Trophoblast cell (in vitro differentiated cells and primary cell): ENCODE measurements at regions not wholly inside any gene's neighbourhood (a gene's known extent, or its start where the extent isn't known, plus 50 kb on each side); places are given as distances from the start of the nearest gene placed in this dataset.

Source experiments
- DNase-seq, 2 donors: peaks; one replicate each; pipeline ENCODE4 v3.0.0-alpha.2; 2016
- H2AFZ ChIP-seq: 2 replicates; pipeline ENCODE4 v1.6.1; 2013; ENCODE audit warnings: low read length, moderate library complexity, mild to moderate bottlenecking; ENCODE audit not compliant: insufficient read depth, poor library complexity
- H2AK5ac ChIP-seq: 2 replicates; pipeline ENCODE4 v1.6.1; 2013; ENCODE audit warnings: mild to moderate bottlenecking, low read length
- H2BK120ac ChIP-seq: 2 replicates; pipeline ENCODE4 v1.6.1; 2013; ENCODE audit warnings: low read length, mild to moderate bottlenecking, moderate library complexity; ENCODE audit not compliant: insufficient read depth, poor library complexity
- H2BK12ac ChIP-seq: 2 replicates; pipeline ENCODE4 v1.6.1; 2013; ENCODE audit warnings: mild to moderate bottlenecking, low read length, moderate library complexity
- H2BK5ac ChIP-seq: 2 replicates; pipeline ENCODE4 v1.6.1; 2013; ENCODE audit warnings: low read length, low read depth, moderate library complexity, mild to moderate bottlenecking; ENCODE audit not compliant: poor library complexity
- H3K14ac ChIP-seq: 2 replicates; pipeline ENCODE4 v1.6.1; 2013; ENCODE audit warnings: mild to moderate bottlenecking, low read length
- H3K18ac ChIP-seq: 2 replicates; pipeline ENCODE4 v1.6.1; 2013; ENCODE audit warnings: mild to moderate bottlenecking, low read length
- H3K23ac ChIP-seq: 2 replicates; pipeline ENCODE4 v1.6.1; 2013; ENCODE audit warnings: low read length
- H3K27ac ChIP-seq: 2 replicates; pipeline ENCODE4 v1.5.1; 2013; ENCODE audit warnings: low read depth, mild to moderate bottlenecking, inconsistent platforms, low read length, moderate library complexity
- H3K27me3 ChIP-seq: 2 replicates; pipeline ENCODE4 v1.6.1; 2013; ENCODE audit warnings: inconsistent platforms, mild to moderate bottlenecking, low read length, moderate library complexity; ENCODE audit not compliant: insufficient read depth
- H3K36me3 ChIP-seq, 2 experiments: 1 replicate in 1 of 2; 2 replicates in 1 of 2; pipeline ENCODE4 v1.6.1; 2013; ENCODE audit warnings: low read length in 2 of 2, mild to moderate bottlenecking in 2 of 2, moderate library complexity in 1 of 2; ENCODE audit not compliant: insufficient read depth in 2 of 2, control insufficient read depth in 1 of 2
- H3K4ac ChIP-seq: 2 replicates; pipeline ENCODE4 v1.6.1; 2013; ENCODE audit warnings: low read depth, mild to moderate bottlenecking, low read length, moderate library complexity
- H3K4me1 ChIP-seq, 2 experiments: 1 replicate in 1 of 2; 2 replicates in 1 of 2; pipeline ENCODE4 v1.6.1; 2013; ENCODE audit warnings: low read length in 2 of 2, mild to moderate bottlenecking in 2 of 2, moderate library complexity in 1 of 2; ENCODE audit not compliant: insufficient read depth in 2 of 2, control insufficient read depth in 1 of 2
- H3K4me2 ChIP-seq: 2 replicates; pipeline ENCODE4 v1.6.1; 2013; ENCODE audit warnings: inconsistent platforms, mild to moderate bottlenecking, low read length, moderate library complexity
- H3K4me3 ChIP-seq: 2 replicates; pipeline ENCODE4 v1.5.1; 2013; ENCODE audit warnings: mild to moderate bottlenecking, low read depth, low read length, inconsistent platforms
- H3K79me1 ChIP-seq: one replicate; pipeline ENCODE4 v1.6.1; 2013; ENCODE audit warnings: low read length
- H3K79me2 ChIP-seq: 2 replicates; pipeline ENCODE4 v1.6.1; 2013; ENCODE audit warnings: low read length, mild to moderate bottlenecking; ENCODE audit not compliant: control insufficient read depth, insufficient read depth, poor library complexity
- H3K9ac ChIP-seq: 2 replicates; pipeline ENCODE4 v1.6.1; 2013; ENCODE audit warnings: mild to moderate bottlenecking, low read length
- H3K9me3 ChIP-seq: 2 replicates; pipeline ENCODE4 v1.6.1; 2013; ENCODE audit warnings: low read depth, mild to moderate bottlenecking, control low read depth, inconsistent platforms, low read length; ENCODE audit not compliant: insufficient read depth
- H4K12ac ChIP-seq: 2 replicates; pipeline ENCODE4 v1.6.1; 2013; ENCODE audit warnings: low read depth, mild to moderate bottlenecking, low read length, moderate library complexity
- H4K8ac ChIP-seq: 2 replicates; pipeline ENCODE4 v1.6.1; 2013; ENCODE audit warnings: low read depth, mild to moderate bottlenecking, low read length, moderate library complexity
- H4K91ac ChIP-seq: one replicate; pipeline ENCODE4 v1.6.1; 2013; ENCODE audit warnings: low read depth, mild to moderate bottlenecking, low read length, moderate library complexity
- WGBS: extraction: QIAGEN DNeasy Blood & Tissue Kit; methylation state at CpG from one replicate; pipeline ENCODE4 v1.1.7; 2013; ENCODE audit warnings: missing lambda C conversion rate; ENCODE audit not compliant: insufficient read length, insufficient coverage; ENCODE audit errors: extremely low coverage; 5-methylcytosine and 5-hydroxymethylcytosine counted together

DNA sequence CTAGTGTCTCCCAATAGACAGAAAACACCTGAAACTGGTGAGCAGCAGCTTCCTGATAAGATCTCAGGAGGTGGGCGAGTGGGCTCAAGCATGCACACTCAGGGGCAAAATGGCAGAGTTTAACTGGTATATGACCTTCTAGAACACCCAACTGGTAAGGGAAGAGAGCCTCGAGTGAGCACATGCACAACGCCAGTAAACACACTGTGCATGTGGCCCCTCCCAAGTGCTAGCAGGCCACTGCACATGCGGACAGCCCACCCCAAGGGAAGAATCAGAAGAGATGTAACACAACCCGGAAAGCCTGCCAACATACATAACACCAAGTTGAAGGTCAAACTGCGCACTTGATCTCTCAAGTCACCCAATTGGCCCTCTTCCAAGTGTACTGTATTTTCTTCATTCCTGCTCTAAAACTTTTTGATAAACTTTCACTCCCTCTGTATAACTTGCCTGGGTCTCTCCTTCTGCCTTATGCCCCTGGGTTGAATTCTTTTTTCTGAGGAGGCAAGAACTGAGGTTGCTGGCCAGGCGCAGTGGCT lies 138.2 kb downstream of the GLUL start:
- H2AK5ac ChIP-seq = no peak overlapping the region
- no peaks in the 10 kb centered on the region for H3K79me2 ChIP-seq
- H3K27me3 ChIP-seq = no peaks in the 10 kb centered on the region
- no peak overlapping the region for H3K4me3 ChIP-seq
- no peak overlapping the region for H3K4ac ChIP-seq
- no peak overlapping the region for H3K4me2 ChIP-seq
- H3K79me1 ChIP-seq = no peaks in the 10 kb centered on the region
- no peak overlapping the region for H3K23ac ChIP-seq
- no CpG with 5 or more reads among the region's 7 CpGs for WGBS
- H4K12ac ChIP-seq = no peak overlapping the region
- H2BK120ac ChIP-seq = no peak overlapping the region
- no peak overlapping the region for H3K27ac ChIP-seq
- no peak overlapping the region for H4K91ac ChIP-seq
- no peak overlapping the region for H3K9ac ChIP-seq
- no peak overlapping the region for H2BK12ac ChIP-seq
- H3K18ac ChIP-seq = no peak overlapping the region
- H3K14ac ChIP-seq = no peak overlapping the region
- H3K4me1 ChIP-seq = no peaks in the 10 kb centered on the region
- no peaks in the 10 kb centered on the region for H3K36me3 ChIP-seq
- peaks cover 5% of the 10 kb centered on the region for H3K9me3 ChIP-seq
- no peak overlapping the region for H2BK5ac ChIP-seq
- no peak overlapping the region for H4K8ac ChIP-seq
- no peak for DNase-seq
- H2AFZ ChIP-seq = no peak overlapping the region

DNA sequence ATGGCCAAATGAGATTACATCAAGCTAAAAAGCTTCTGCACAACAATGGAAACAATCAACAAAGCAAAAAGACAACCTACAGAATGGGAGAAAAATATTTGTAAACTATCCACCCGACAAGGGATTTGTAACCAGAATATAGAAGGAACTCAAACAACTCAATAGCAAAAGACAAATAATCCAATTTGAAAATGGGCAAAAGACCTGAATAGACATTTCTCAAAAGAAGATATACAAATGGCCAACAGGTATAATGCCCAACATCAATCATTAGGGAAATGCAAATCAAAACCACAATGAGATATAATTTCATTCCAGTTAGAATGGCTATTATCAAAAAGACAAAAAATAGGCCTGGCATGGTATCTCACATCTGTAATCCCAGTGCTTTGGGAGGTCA lies 140.0 kb downstream of the GLUL start:
- Histone ChIP-seq H3K27ac (no peak overlapping the region), H3K23ac (no peak overlapping the region), H3K9ac (no peak overlapping the region), H3K4me1 (no peaks in the 10 kb centered on the region), H3K79me2 (no peaks in the 10 kb centered on the region), H3K4ac (no peak overlapping the region), H3K9me3 (peaks cover 1% of the 10 kb centered on the region), H4K8ac (no peak overlapping the region), H2BK12ac (no peak overlapping the region), H3K36me3 (no peaks in the 10 kb centered on the region), H2AK5ac (no peak overlapping the region), H2BK5ac (no peak overlapping the region), H3K18ac (no peak overlapping the region), H2AFZ (no peak overlapping the region), H3K4me3 (no peak overlapping the region), H3K27me3 (no peaks in the 10 kb centered on the region), H3K79me1 (no peaks in the 10 kb centered on the region), H3K14ac (no peak overlapping the region), H2BK120ac (no peak overlapping the region), H4K12ac (no peak overlapping the region), H3K4me2 (no peak overlapping the region), H4K91ac (no peak overlapping the region)
- no CpG with 5 or more reads among the region's 1 CpG for WGBS
- no peak for DNase-seq

DNA sequence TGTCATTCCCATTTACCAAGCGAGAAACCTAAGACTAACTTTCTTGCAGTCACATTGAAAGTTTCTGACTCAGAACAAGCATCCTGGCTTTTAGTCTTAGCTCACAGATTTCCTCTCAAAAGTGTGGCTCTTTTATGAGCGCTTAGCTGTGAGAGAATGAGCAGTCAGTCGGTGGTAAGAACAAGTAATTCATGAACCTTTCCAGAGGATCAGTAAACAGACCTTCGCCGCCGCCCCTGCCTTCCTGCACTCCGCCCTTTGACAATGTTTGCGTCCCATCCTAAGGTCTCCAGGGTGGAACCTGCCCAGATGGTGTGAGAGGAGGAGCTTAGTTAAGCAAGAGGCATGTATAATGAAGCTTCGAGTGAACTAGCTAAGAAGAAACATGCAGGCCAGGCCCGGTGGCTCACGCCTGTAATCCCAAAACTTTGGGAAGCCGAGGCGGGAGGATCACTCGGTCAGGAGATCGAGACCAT lies 142.4 kb downstream of the GLUL start:
- Histone ChIP-seq H3K79me2 (no peaks in the 10 kb centered on the region), H4K8ac (no peak overlapping the region), H3K36me3 (no peaks in the 10 kb centered on the region), H3K79me1 (no peaks in the 10 kb centered on the region), H2BK12ac (no peak overlapping the region), H3K9ac (no peak overlapping the region), H3K9me3 (no peaks in the 10 kb centered on the region), H2BK5ac (no peak overlapping the region), H2BK120ac (no peak overlapping the region), H3K4ac (no peak overlapping the region), H3K14ac (no peak overlapping the region), H3K27me3 (no peaks in the 10 kb centered on the region), H3K4me2 (no peak overlapping the region), H3K18ac (no peak overlapping the region), H3K4me3 (no peak overlapping the region), H3K4me1 (peaks cover 0 to 3% of the 10 kb centered on the region in 2 experiments), H3K27ac (no peak overlapping the region), H4K12ac (no peak overlapping the region), H4K91ac (no peak overlapping the region), H3K23ac (no peak overlapping the region), H2AK5ac (no peak overlapping the region), H2AFZ (no peak overlapping the region)
- DNase-seq = peak; percentile 37 to 64
- no CpG with 5 or more reads among the region's 15 CpGs for WGBS

DNA sequence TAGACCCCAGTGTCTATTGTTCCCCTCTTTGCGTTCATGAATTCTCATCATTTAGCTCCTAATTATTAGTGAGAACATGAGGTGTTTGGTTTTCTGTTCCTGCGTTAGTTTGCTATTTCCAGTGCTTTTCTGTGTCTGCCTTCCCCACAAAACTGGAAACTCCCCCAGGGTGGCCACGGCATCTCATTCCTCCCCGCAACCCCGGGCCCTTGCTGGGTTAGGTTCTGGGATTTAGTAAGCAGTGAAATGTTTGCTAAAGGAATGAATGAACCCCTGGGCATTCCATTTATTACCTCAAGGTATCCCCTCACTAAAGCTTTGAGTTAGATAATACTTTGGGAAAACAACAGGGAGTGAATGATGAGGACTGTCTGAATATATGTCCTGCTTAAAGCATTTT lies 142.9 kb downstream of the GLUL start:
- no peak overlapping the region for H3K9ac ChIP-seq
- H3K9me3 ChIP-seq = no peaks in the 10 kb centered on the region
- no peak overlapping the region for H3K4ac ChIP-seq
- no peak overlapping the region for H3K4me3 ChIP-seq
- no peak overlapping the region for H2BK120ac ChIP-seq
- H2BK12ac ChIP-seq = no peak overlapping the region
- H3K79me2 ChIP-seq = no peaks in the 10 kb centered on the region
- no peak for DNase-seq
- no peak overlapping the region for H3K27ac ChIP-seq
- H3K4me1 ChIP-seq = peaks cover 0 to 3% of the 10 kb centered on the region in 2 experiments
- H4K12ac ChIP-seq = no peak overlapping the region
- no peak overlapping the region for H4K8ac ChIP-seq
- H3K79me1 ChIP-seq = no peaks in the 10 kb centered on the region
- no peak overlapping the region for H2BK5ac ChIP-seq
- no peak overlapping the region for H3K18ac ChIP-seq
- H3K14ac ChIP-seq = no peak overlapping the region
- H2AK5ac ChIP-seq = no peak overlapping the region
- H4K91ac ChIP-seq = no peak overlapping the region
- no peak overlapping the region for H2AFZ ChIP-seq
- H3K4me2 ChIP-seq = no peak overlapping the region
- WGBS = no CpG with 5 or more reads among the region's 5 CpGs
- no peaks in the 10 kb centered on the region for H3K27me3 ChIP-seq
- no peaks in the 10 kb centered on the region for H3K36me3 ChIP-seq
- no peak overlapping the region for H3K23ac ChIP-seq
